ENCODE measurements at regions not wholly inside any gene's neighbourhood (a gene's known extent, or its start where the extent isn't known, plus 50 kb on each side); places are given as distances from the start of the nearest gene placed in this dataset.
"Not testable (repeated sequence)": the region's sequence is repeated elsewhere in the genome, so short reads cannot be mapped to it uniquely, and the experiment has no call there.

DNA sequence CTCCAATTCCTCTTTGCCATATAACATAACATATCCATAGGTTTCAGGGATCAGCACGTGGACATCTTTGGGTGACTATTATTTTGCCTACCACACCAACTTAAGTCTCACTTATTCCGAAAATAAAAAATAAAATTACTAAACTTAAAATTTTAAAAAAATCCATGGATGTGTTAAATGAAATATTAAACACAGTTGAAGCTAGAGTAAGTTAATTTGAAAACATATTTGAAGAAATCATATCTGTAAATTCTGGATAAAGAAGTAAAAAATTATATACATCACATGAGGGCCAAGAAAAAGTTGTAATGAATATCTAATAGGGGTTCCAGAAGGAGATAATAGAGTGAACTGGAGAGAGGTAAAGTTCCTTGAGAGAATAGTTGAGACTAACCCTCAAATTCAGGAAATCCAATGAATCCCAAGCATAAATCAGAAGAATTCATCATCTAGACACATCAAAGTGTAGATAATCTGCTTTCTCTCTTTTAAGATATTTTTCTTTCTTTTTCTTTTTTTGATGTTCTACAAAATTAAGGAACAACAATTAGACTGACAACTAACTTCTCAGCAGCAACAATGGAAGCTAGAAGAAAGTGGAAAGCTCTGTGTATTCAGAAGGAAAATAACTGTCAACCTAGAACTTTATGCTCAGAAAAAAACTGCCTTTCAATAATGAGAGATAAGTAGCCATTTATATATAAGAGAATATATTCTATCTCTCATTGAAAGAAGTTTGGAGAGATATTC lies 147.4 kb downstream of the ABHD5 start:
- no peak for DNase-seq (ENCODE audit: low spot score)

DNA sequence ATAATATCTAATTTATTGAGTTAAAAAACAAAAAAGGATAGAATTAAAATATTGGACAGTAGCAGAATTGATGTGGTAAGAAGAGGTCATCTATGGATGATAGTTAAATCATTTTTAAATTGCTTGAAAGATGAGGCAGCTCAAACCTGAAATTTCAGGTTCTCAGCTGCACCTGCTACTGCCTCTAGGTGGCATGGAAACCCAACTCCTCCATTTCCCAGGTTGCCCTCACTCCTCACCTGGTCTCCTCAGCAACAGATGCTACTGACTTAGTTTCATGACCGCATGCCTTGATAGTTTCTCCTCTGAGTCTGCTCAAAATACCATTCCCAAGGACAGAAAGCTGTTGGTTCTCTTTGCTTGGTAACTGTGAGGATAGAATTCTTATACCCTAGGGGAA lies 148.1 kb downstream of the ABHD5 start:
- no peak for DNase-seq (ENCODE audit: low spot score)

DNA sequence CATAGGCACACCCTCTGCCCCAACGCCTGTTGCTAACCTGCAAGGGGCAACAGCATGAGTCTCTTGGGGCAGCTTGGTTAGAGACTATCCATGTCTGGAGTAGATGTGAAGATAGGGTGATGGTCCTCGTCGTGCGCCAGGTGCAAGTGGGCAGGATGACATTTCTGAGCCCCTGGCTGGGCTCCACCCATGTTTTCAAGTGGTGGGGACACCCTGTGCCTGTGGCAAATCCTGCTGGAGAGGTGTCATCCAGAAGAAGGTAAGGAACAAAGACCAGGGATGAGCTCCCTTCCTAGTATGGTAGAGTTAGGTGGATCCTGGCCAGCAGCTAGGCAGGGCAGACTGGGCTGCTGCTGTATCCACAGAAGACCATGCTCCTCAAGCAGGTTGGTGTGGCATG lies 152.6 kb downstream of the ABHD5 start:
- DNase-seq (ENCODE audit: low spot score), result no peak

DNA sequence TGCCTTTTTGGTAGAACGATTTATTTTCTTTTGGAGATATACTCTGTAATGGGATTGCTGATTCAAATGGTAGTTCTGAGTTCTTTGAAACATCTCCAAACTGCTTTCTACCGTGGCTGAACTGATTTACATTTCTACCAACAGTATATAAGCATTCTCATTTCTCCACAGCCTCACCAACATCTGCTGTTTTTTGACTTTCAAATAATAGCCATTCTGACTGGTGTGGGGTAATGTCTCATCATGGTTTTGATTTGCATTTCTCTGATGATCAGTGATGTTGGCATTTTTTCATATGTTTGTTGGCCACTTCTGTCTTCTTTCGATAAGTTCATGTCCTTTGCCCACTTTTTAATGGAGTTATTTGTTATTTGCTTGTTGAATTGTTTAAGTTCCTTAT lies 154.0 kb downstream of the ABHD5 start:
- no peak for DNase-seq (ENCODE audit: low spot score)

DNA sequence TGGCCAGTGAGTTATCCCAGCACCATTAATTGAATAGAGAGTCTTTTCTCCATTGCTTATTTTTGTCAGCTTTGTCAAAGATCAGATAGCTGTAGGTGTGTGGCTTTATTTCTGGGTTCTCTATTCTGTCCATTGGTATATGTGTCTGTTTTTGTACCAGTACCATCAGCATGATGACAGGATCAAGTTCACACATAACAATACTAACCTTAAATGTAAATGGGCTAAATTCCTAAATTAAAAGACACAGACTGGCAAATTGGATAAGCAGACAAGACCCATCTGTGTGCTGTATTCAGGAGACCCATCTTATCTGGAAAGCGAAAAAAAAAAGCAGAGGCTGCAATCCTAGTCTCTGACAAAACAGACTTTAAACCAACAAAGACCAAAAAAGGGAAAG lies 154.8 kb downstream of the ABHD5 start:
- not testable (repeated sequence) for DNase-seq (ENCODE audit: low spot score)

DNA sequence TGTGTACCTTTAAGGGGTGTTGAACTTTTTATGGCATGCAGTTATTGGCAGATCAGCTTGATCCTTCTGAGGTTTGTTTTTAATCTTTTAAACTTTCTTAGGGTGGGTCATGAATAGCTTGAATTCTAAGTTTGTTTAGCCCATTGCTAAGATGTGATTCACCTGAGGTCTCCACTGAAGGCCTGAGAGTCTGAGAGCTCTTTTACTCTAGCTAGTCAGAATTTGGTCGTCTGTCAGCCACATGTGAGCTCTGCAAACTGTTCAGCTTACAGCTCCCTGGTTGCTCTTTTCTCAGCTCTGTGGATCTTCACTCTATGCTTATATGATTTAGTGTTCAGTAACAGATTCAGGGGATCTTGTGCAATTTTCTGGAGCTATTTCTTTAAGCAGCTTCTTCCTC lies 161.3 kb downstream of the ABHD5 start:
- DNase-seq (ENCODE audit: low spot score), result no peak

DNA sequence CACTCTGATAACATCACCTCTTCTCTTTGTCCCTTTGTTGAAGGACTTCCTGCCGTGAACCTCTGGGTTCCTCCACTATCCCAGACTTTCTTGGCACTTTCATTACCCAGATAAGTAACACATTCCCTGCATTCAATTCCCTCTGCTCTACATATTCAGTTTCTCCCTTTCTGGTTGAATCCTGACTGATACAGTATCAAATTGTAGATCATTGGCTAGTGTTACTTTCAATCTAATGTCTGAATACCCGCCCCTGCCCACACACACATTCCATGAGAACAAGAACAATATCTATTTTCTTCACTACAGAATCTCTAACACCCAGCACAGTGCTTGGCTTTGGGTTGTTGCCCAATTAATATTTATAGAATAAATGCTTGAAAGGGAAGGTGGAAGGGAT lies 163.5 kb downstream of the ABHD5 start:
- no peak for DNase-seq (ENCODE audit: low spot score)

DNA sequence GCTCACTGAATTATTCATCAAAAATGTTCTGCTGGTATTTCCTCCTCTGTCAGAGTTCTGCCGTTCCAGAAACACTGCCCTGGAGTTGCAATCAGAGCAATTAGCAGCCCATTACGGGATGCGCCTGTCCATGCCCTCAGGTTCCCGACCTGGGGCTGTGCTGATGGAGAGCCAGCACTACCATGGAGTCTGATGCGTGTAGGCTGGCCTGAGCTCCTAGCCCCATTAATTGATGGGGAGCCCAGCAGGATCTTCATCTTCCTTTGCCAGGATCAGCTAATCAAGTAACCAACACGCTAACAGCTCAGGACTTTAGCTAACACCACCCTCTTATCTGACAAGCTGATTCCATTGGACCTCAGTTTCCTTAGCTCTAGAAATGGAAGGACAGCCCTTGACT lies 164.2 kb downstream of the ABHD5 start:
- DNase-seq (ENCODE audit: low spot score), result no peak

DNA sequence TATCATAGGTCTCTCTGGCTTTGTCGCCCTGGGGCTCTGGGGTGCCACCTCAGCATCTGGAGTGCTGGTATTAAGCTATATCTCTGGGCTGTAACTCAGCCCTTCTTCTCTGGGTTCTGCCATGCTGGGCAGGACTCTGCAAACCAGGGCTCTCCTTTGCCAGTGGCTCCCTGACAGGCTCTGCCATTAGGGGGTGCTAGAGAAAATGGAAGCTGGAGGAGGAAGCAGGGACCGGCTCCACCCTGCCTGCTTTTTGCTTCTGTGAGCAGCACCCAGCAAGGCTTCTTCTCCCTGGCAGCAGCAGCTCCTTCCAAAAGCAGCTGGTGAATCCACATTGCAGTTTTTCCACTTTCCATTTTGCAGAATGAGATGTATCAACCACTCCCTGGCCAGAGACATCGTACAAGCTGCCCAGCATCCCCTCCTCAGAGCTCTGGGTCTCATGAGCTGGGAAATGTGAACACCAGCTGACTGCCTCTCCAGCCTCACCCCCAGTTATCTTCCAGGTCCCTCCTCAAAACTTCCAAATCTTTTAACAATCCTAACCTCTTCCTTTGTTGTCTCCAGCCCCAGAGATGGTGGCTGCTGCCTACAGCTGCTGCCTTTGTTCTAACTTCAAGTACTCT lies 165.0 kb downstream of the ABHD5 start:
- DNase-seq (ENCODE audit: low spot score), result peak; percentile 61

DNA sequence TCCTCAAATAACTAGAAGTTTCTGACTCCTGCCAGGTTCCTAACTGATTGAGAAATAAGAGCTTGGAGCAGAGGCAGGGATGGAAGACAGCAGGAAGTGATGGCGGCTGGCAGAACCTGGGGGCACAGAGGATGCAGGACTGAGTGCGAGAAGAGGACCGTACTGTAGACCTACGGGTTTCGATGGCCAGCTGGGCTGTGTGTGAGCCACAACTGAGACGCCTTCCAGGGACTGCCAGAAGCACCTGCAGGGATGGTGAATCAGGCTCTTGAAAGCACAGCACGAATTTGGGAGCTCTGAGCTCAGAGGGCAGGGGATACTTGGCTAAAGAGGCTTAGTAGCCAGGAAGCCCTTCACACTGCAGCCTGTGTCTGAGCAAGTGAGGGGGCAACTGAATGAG lies 165.6 kb downstream of the ABHD5 start:
- no peak for DNase-seq (ENCODE audit: low spot score)

DNA sequence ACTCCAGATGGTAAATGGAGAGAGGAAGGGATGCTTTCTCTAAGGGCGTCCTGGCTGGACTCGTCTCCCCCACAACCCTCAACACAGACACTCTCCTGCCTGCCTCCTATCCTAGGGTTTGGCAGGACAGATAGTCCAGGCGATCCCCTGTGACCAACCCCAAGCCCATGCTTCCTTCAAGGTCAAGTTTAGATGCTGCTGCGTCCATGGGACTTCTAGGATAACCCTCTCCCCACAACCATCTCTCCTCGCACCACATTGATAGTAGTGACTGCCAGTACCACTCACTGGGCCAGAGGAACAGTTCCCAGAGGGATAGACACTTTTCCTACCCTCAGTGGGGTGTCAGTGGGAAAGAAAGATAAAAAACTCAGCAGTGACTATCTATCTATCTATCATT lies 166.0 kb downstream of the ABHD5 start:
- DNase-seq (ENCODE audit: low spot score), result no peak

DNA sequence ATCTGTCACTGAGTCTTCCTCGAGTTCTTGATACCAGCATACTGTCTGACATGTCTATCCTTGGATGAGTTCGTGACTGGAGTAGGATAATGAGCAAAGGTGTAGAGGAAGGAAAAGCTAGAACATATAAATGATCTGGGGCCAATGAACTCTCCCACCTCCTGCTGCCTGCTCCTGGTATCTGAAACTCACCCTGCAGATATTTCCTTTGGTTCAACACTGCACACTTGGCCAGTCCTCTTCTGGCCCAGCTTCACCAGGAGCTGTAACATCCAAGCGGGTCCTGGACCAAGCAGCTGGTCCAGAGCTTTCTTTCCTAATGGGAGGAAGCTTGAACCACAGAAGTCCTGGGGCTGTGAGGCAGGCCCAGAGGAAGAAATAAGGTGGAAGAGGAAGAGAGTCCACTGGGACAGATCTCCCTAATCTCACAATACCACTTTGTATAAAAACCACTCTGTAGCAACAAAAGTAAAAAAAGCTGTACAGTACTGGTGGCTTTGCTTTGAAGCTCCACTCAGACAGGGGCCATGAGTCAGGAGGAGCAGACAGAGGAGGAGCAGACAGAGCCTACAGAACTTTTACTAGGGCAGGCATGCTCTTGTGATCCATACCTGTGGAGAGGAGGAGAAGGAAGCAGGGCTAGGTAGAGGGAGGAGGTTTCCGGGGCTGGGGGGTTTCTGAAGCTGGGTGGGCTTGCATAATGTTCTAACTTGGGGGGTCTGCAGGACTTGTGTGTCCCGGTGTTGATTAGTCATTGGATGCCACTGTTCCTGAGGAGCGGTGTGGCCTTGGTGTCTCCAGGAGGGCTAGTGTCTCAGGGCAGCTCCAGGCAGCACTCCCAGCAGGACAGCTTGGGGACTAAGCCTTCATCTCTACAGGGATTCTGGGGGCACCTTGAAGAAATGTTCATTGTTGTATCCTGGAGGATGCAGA lies 166.9 kb downstream of the ABHD5 start:
- no peak for DNase-seq (ENCODE audit: low spot score)

DNA sequence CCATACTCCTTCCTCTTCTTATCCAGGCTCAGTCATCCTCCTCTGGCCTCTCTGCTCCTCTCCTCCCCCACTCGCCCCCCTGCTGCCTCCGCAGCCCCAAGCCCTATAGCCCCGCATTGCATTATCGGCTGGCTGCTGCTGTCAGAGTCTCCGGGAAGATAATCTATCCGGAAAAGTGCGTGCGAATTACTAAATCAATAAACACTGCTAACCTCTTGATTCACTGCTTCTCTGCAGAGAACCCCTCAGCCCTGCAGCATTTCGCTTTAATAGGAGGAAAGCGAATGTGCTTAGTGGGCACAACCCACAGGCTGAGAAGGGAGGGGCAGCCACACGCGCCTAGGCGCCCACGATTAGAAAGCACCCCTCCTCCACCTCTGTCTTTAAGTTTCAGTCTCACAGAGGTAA lies 167.6 kb downstream of the ABHD5 start:
- no peak for DNase-seq (ENCODE audit: low spot score)

DNA sequence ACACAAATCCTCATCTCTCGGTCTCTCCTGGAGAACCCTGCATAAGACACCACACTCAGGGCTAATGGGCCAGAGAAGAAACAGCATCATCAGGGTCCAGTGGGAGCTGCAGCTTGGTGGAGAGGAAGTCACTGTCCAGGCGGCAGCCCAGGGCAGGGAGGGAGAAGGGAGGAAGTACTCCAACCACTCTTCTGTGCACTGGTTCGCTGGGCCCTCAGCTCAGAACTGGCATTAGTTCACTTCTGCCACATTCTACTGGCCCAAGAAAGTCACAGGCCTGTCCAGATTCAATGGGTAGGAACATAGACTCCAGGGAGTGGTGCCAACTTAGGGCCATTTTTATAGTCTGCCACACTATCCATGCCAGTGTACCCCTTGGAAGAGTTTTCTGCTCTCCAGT lies 169.0 kb downstream of the ABHD5 start:
- no peak for DNase-seq (ENCODE audit: low spot score)

DNA sequence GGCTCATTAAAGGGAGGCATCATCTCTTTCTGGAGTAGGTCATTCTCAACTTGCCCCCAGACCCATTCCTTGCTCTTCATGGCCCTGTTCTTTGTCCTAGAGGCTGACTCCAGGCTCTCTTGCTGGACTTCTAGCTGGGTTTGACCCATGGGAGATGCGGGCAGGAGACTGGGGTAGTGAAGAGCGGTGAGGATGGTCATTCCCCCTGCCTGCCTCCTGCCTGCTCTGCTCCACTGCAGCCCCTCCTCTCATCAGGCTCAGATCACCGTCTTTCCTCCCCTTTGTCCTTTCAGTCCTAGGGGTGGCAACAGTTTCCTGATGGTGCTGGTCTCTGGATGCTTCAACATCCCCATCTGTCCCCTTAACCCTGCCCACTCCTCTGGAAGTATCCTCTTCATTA lies 170.9 kb downstream of the ABHD5 start:
- no peak for DNase-seq (ENCODE audit: low spot score)

DNA sequence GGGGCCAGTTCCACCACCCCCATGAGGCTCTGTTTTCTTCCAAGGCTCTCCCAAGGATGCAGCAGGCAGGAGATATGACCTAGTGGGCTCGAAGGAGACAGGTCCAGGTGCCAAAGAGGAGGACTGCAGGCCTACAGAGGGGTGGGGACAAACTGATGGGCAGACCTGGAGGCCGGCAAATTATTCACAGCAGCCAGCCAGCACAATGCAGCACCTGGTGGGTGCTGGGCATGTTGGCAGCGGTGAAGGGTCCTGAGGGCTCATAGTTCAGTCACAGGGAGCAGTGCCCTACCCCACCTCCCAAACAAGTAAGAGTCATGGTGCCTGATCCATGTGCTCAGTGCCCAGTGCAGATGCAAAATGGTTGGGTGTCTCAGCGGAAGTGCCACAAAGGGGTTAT lies 171.7 kb downstream of the ABHD5 start:
- no peak for DNase-seq (ENCODE audit: low spot score)

DNA sequence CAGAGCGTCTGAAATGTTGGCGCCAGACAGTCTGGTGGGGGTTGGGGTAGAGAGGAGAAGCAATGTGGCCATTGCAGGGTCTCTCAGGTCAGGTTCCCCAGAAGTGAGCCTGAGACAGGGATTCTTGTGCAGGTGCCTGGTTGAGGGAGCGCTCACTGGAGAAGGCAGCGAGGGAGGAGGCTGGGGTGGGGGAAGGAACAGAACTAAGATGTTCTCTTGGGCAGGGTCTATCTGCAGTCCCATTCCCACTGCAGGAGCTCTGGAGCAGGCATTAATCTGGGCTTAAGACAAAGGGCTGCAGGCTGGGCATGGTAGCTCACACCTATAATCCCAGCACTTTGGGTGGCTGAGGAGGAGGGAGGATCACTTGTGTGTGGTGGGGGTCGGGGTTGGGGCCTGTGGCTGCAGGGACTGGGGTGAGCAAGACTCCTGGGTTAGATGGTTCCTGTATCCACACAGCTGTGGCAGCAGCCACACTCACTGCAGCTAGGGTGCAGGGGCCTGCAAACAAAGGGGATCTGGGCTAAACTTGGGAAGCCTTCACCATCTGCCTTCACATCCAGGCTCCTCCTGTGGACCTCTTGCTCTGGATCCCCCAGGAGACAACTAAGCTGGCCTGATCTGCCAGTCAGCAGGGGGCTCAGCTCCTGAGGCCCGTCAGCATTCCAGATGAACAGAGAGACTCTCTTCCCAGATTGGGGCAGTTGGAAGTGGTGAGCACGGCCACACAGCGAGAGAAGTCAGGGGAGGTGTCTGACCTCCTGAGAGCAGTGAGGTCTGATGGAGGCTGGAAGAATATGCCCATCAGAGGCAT lies 172.5 kb downstream of the ABHD5 start:
- no peak for DNase-seq (ENCODE audit: low spot score)

DNA sequence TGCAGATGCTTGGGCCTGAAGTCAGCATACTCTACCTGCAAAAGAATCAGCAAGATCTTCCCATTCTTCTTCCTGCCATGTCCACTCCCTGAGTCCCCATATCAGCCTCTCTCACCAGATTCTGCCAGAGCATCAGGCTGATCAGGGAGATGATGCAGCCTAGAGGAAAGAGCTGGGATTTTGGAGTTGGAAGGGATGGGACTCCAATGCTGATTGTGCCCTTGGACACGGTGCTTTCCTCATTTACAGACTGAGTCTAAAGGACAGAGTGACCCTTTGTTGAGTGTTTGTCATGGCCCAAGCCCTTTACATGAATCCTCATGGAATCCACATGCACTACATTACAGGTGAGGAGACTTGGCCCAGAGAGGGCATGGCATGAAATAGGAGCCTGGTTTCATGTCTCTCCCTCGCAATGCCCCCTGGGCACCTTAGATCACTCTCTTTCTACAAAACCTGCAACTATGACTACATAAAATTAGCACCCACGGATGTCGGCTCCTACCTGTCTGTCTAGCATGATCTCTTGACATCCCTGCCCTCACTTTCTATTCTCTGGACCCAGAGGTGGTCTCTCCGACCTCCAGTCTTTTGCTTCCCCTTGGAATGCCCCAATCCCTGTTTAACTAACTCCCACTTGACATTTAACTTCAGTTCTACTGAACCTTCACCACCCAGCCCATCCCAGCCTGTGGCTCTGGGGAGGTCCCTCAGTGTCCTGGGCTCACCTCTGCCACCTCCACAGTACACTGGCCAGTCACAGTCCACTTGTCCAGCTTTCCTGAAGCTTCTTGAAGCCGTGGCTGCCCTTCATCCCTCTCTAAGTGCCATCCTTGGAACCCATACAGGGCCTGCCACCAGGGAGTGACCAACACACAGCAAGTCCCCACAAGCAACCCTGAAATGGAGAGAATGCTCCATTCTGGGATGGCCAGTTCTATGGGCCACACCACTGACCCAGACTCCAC lies 173.5 kb downstream of the ABHD5 start:
- no peak for DNase-seq (ENCODE audit: low spot score)

DNA sequence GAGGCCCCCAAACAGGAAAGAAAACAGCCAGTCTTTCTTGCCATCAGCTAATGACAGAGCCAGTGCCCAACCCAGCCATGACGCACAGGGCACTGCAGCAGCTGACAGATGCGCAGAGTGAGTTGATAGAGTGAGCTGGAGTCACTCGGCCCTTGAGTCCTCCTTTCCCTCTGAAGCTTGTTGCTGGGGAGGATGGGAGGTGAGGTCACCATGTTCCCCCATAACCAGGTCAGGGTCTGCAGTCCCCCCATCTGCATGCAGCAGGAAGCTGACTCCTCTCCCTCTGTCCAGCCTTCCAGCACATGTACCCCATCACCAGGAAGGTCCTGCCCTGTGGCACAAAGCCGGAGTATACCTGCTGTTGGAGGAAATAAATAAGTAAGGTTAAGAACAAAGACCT lies 174.6 kb downstream of the ABHD5 start:
- DNase-seq (ENCODE audit: low spot score), result no peak

DNA sequence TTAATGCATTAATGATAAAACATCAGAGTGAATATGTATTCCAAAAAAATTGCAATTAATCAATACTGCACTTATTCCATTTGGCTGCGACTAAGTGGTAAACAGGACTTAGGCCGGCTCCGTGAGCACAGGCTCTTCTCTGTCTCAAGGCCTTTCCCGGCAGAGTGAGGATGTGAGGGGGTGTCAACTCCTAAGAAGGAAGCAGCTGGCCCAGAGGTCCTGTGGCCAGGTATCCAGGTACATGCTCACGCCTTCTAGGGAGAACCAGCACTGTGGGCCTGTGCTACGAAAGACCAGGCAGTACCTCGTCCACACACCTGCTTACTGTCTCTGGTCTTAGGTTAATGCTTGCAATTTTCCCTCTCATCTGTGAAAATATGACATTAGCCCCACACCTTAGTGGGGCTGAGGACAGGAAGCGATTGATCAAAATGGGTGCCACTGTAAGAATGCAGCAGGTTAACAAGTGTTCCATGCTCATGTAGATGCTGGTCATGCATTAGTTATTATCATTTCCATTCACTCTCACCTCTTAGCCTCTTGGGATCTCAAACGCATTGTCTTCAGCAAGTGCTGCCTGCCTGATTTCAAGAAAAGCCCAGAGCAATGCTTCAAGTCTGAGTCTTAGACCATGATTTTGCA lies 175.3 kb downstream of the ABHD5 start:
- no peak for DNase-seq (ENCODE audit: low spot score)
